Right atrium auricular region (tissue), 2 donors: ENCODE measurements at regions not wholly inside any gene's neighbourhood (a gene's known extent, or its start where the extent isn't known, plus 50 kb on each side); places are given as distances from the start of the nearest gene placed in this dataset.

Experiments used
- DNase-seq: peaks from one replicate; pipeline ENCODE4 v3.0.0-alpha.2; 2019; ENCODE audit warnings: low spot score
- H3K27ac ChIP-seq, 2 donors: fragments of 200-600 bp; sonication (generic); 1 replicate in 1 of 2; 2 replicates in 1 of 2; pipeline ENCODE4 v1.5.1; 2016 to 2019
- H3K27me3 ChIP-seq, 2 donors: fragments of 200-600 bp; sonication (generic); one replicate each; pipeline versions ENCODE4 v1.5.1 to v1.6.0; 2017 to 2019
- H3K36me3 ChIP-seq: fragments of 200-600 bp; sonication (generic); one replicate; pipeline ENCODE4 v1.5.1; 2016
- H3K4me1 ChIP-seq, 2 donors: fragments of 200-600 bp; sonication (generic); one replicate each; pipeline versions ENCODE4 v1.5.1 to v1.6.0; 2017 to 2019
- H3K4me3 ChIP-seq, 2 donors: fragments of 200-600 bp; sonication (generic); 1 replicate in 1 of 2; 2 replicates in 1 of 2; pipeline ENCODE4 v1.5.1; 2017 to 2019; ENCODE audit warnings: mild to moderate bottlenecking in 1 of 2, moderate library complexity in 1 of 2
- H3K9me3 ChIP-seq, 2 donors: fragments of 200-600 bp; sonication (generic); one replicate each; pipeline ENCODE4 v1.5.1; 2019
- TF ChIP-seq, protein P1 (sequence below), 2 donors: fragments of 200-600 bp; sonication (generic); IDR thresholded peaks; one replicate each; pipeline ENCODE4 v1.5.1; 2019; ENCODE audit warnings: antibody characterized with exemption in 2 of 2

DNA sequence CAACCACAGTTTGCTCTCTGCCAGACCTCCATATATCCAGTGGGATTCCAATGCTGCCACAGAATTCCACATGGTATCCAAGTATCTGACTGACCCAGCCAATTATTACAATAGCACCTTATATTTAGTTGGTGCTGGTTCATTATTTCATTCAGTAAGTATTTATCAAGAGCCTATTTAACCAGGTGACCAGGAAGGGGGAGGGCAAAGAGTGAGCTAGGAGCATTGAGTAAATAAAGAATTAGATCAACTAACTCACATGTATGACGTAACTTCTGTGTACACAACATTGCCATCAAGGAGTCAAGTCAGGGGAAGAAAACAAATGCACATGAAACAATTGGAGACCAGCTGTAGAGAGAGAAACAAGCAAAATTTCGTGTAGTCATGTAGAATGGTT lies 207.1 kb upstream of the PAPPA start:
- Histone ChIP-seq H3K9me3 (no peaks in the 10 kb centered on the region), H3K36me3 (no peaks in the 10 kb centered on the region), H3K4me1 (peaks cover 0 to 40% of the 10 kb centered on the region in 2 donors)

DNA sequence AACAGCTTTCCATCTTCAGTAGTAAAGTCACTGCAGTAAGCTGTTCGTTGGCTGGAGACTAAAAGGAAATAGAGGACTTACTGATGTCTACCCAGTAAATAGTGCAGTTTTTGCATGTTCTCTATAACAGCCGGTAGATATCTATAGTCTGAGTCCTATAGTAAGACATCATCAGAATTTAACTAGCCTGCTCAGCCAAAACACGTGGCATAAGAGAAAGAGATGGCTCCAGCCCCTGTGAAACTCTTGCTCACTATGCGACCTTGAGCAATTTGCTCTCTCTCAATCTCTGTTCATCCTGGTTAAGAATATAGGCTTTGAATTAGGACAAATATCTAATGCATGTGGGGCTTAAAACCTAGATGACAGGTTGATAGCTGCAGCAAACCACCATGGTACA lies 201.6 kb upstream of the PAPPA start:
- no peaks in the 10 kb centered on the region for H3K27me3 ChIP-seq
- DNase-seq = no peak
- no peaks in the 10 kb centered on the region for H3K36me3 ChIP-seq
- TF ChIP-seq, protein P1, sequence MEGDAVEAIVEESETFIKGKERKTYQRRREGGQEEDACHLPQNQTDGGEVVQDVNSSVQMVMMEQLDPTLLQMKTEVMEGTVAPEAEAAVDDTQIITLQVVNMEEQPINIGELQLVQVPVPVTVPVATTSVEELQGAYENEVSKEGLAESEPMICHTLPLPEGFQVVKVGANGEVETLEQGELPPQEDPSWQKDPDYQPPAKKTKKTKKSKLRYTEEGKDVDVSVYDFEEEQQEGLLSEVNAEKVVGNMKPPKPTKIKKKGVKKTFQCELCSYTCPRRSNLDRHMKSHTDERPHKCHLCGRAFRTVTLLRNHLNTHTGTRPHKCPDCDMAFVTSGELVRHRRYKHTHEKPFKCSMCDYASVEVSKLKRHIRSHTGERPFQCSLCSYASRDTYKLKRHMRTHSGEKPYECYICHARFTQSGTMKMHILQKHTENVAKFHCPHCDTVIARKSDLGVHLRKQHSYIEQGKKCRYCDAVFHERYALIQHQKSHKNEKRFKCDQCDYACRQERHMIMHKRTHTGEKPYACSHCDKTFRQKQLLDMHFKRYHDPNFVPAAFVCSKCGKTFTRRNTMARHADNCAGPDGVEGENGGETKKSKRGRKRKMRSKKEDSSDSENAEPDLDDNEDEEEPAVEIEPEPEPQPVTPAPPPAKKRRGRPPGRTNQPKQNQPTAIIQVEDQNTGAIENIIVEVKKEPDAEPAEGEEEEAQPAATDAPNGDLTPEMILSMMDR (IDR thresholded peaks at IDR 0.05) = no peak
- H3K9me3 ChIP-seq = no peaks in the 10 kb centered on the region
- no peaks in the 10 kb centered on the region for H3K4me1 ChIP-seq
- H3K27ac ChIP-seq = no peak overlapping the region
- H3K4me3 ChIP-seq = no peak overlapping the region

More for the DNA sequence above, 207.1 kb upstream of the PAPPA start:
- Histone ChIP-seq H3K27me3 (no peaks in the 10 kb centered on the region), H3K27ac (no peak overlapping the region), H3K4me3 (no peak overlapping the region)
- TF ChIP-seq, protein P1 (IDR thresholded peaks at IDR 0.05) = no peak
- DNase-seq = no peak

DNA sequence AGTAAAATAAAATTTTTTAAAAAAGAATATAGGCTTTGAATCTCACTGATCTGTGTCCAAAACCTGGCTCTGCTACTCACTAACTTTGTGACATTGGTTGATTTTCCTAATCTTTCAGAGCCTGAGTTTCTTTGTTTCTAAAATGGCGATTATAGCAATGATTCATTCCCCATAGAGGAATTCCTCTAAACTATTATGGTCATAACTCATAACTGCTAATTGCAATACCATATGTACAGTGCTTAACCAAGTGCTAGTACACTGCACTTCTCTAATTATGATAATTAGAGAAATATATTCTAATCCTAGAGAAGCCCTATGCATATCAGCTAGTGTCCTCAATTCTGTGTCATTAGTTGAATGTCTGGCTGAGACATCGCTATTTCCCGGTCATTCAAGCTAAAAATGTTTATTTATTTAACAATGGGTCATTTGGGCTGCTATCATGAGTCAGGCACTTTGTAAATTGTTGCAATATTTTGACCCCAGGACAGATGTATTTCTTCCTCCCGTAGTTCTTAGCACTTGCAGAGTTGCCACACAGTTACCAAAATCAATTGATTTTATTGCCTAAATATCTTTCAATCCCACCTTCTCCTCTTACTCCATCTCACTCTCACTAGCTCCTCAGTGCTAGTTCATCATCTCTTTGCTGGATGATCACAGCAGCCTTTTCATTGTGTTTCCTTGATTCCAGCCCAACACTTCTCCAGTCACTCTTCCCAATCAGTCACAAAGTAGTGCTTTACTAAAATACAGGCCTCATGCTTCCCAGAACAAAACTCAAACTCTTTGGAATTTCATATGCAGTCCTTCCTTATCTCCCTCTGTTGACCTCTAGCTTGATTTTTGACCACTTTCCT lies 200.9 kb upstream of the PAPPA start:
- no peak overlapping the region for H3K27ac ChIP-seq
- no peaks in the 10 kb centered on the region for H3K4me1 ChIP-seq
- no peaks in the 10 kb centered on the region for H3K36me3 ChIP-seq
- DNase-seq = no peak
- no peak overlapping the region for H3K4me3 ChIP-seq
- H3K9me3 ChIP-seq = no peaks in the 10 kb centered on the region
- no peaks in the 10 kb centered on the region for H3K27me3 ChIP-seq
- TF ChIP-seq, protein P1 (IDR thresholded peaks at IDR 0.05) = no peak

DNA sequence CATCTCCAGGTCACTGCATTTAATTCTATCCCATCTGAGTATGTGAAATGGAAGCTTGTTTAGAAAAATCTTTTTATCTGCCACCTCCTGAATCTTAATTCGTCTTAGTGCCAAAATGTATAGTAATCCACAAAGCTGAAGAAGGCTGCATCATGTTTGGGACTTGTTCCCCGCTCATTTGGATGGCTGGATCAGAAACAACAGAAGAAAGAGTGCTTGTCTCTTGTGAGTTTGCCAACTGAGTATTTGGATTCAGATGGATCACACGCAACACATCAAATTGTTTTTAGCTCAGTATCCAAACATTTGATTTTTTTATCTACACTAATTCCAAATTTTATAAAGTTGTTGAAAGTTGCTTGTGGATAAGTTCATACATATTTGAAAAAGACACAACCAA lies 197.2 kb upstream of the PAPPA start:
- H3K27me3 ChIP-seq = no peaks in the 10 kb centered on the region
- H3K9me3 ChIP-seq = no peaks in the 10 kb centered on the region
- no peak for DNase-seq
- no peaks in the 10 kb centered on the region for H3K36me3 ChIP-seq
- H3K27ac ChIP-seq = no peak overlapping the region
- no peaks in the 10 kb centered on the region for H3K4me1 ChIP-seq
- TF ChIP-seq, protein P1 (IDR thresholded peaks at IDR 0.05) = no peak
- no peak overlapping the region for H3K4me3 ChIP-seq

DNA sequence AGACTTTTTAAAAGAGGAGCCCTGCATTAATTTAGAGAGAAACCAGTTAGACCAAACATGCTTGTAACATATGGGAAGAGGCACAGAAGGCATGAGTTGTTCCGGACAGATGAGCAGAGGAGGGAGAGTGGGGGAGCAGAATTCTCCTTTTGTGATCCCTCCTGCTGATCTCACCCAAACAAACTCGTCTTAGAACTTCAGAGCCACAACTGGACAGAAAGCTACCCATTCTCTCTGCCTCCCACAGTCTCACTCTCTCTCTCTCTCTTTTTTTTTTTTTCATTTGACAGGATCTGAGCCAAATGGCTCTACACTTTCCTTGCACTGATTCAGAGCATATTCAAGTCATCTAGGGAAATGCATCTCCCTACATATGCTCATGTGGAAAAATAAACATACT lies 196.0 kb upstream of the PAPPA start:
- DNase-seq = no peak
- no peaks in the 10 kb centered on the region for H3K36me3 ChIP-seq
- H3K4me3 ChIP-seq = no peak overlapping the region
- no peaks in the 10 kb centered on the region for H3K27me3 ChIP-seq
- H3K4me1 ChIP-seq = no peaks in the 10 kb centered on the region
- H3K9me3 ChIP-seq = no peaks in the 10 kb centered on the region
- no peak overlapping the region for H3K27ac ChIP-seq
- TF ChIP-seq, protein P1 (IDR thresholded peaks at IDR 0.05) = no peak
